Suprapubic skin (tissue), 4 donors: ENCODE measurements at regions not wholly inside any gene's neighbourhood (a gene's known extent, or its start where the extent isn't known, plus 50 kb on each side); places are given as distances from the start of the nearest gene placed in this dataset.

ENCODE experiments used
- CTCF ChIP-seq, 2 donors: fragments of 200-600 bp in 1 of 2; fragments of 450-650 bp in 1 of 2; sonication (generic) in 1 of 2; IDR thresholded peaks; one replicate each; pipeline ENCODE4 v1.5.1; 2016 to 2019; ENCODE audit warnings: antibody characterized with exemption in 2 of 2, mild to moderate bottlenecking in 1 of 2, moderate library complexity in 1 of 2
- EP300 ChIP-seq: sonication (generic); formaldehyde crosslinking; IDR thresholded peaks from one replicate; pipeline ENCODE4 v1.6.1; 2017; ENCODE audit warnings: antibody characterized with exemption
- POLR2A ChIP-seq, 2 donors: fragments of 450-650 bp; IDR thresholded peaks; one replicate each; pipeline ENCODE4 v1.6.1; 2017; ENCODE audit warnings: antibody characterized with exemption in 2 of 2, mild to moderate bottlenecking in 2 of 2, moderate library complexity in 2 of 2
- POLR2AphosphoS5 ChIP-seq, 3 donors: sonication (generic); formaldehyde crosslinking; IDR thresholded peaks; one replicate each; pipeline ENCODE4 v1.6.1; 2017; ENCODE audit warnings: antibody characterized with exemption in 3 of 3

GRCh38 chr5:57741336-57741735, 258.7 kb upstream of the ACTBL2 start:
- TF ChIP-seq CTCF (IDR thresholded peaks at IDR 0.05), result no peak
- no peak for TF ChIP-seq POLR2A (IDR thresholded peaks at IDR 0.05)
- TF ChIP-seq EP300, result no peak
- TF ChIP-seq POLR2AphosphoS5 (IDR thresholded peaks at IDR 0.05), result no peak
